Activated CD8-positive, alpha-beta T cell treated with anti-CD3 and anti-CD28 coated beads, Interleukin-2, amount 10 ng/mL, durations not matched to agents 7 days and 5 days (primary cell): ENCODE measurements at regions not wholly inside any gene's neighbourhood (a gene's known extent, or its start where the extent isn't known, plus 50 kb on each side); places are given as distances from the start of the nearest gene placed in this dataset.
"Not testable (repeated sequence)": the region's sequence is repeated elsewhere in the genome, so short reads cannot be mapped to it uniquely, and the experiment has no call there.

Experiments
- ATAC-seq: fragments of 150-1000 bp; cut with Tn5 transposase; one replicate; pipeline ENCODE4 v1.10.0; 2021; ENCODE audit warnings: moderate library complexity
- CTCF ChIA-PET: fragments of 350-600 bp; sonication (Branson Sonifier 250); formaldehyde crosslinking; loops from one replicate; lab custom pipeline; 2021; ENCODE audit warnings: antibody characterized with exemption; lab: Charles Lee
- POLR2A ChIA-PET: fragments of 350-600 bp; sonication (Branson Sonifier 250); formaldehyde crosslinking; loops from one replicate; lab custom pipeline; 2021; ENCODE audit warnings: antibody characterized with exemption; lab: Charles Lee
- DNase-seq: peaks from one replicate; pipeline ENCODE4 v3.0.0-alpha.2; 2020
- H3K27ac Mint-ChIP-seq: one replicate; pipeline ENCODE4 v1.8.0; 2021; ENCODE audit warnings: mild to moderate bottlenecking, mixed read lengths
- H3K27me3 Mint-ChIP-seq: one replicate; pipeline ENCODE4 v1.8.0; 2021; ENCODE audit warnings: low read depth, mixed read lengths
- H3K36me3 Mint-ChIP-seq: one replicate; pipeline ENCODE4 v1.8.0; 2021; ENCODE audit warnings: low read depth, mixed read lengths
- H3K4me1 Mint-ChIP-seq: one replicate; pipeline ENCODE4 v1.8.0; 2021; ENCODE audit warnings: low read depth, mixed read lengths
- H3K4me3 Mint-ChIP-seq: one replicate; pipeline ENCODE4 v1.8.0; 2021; ENCODE audit warnings: mild to moderate bottlenecking, mixed read lengths
- H3K9me3 Mint-ChIP-seq: one replicate; pipeline ENCODE4 v1.8.0; 2022; ENCODE audit warnings: mixed read lengths; ENCODE audit not compliant: insufficient read depth

- ATAC-seq (no peak), DNase-seq (no peak)
Observed at GRCh38 chr7:37578350-37578749, 105.2 kb upstream of the GPR141 start.

GRCh38 chr7:37580376-37580775 is 103.2 kb upstream of the GPR141 start:
- peaks cover 15% of the 10 kb centered on the region for H3K27me3 Mint-ChIP-seq
- DNase-seq (no peak), ATAC-seq (no peak)
- no peaks in the 10 kb centered on the region for H3K9me3 Mint-ChIP-seq
- ChIA-PET POLR2A (no interaction called here), CTCF (no interaction called here)
- H3K27ac Mint-ChIP-seq: no peak overlapping the region
- H3K4me1 Mint-ChIP-seq: no peaks in the 10 kb centered on the region
- no peak overlapping the region for H3K4me3 Mint-ChIP-seq
- H3K36me3 Mint-ChIP-seq: no peaks in the 10 kb centered on the region

More at GRCh38 chr7:37578350-37578749, 105.2 kb upstream of the GPR141 start:
- Mint-ChIP-seq H3K4me3 (no peak overlapping the region), H3K9me3 (no peaks in the 10 kb centered on the region), H3K4me1 (no peaks in the 10 kb centered on the region), H3K27ac (no peak overlapping the region), H3K36me3 (no peaks in the 10 kb centered on the region), H3K27me3 (peaks cover 18% of the 10 kb centered on the region)
- ChIA-PET POLR2A (no interaction called here), CTCF (interaction anchor here (1.0 kb wide), 1 partner anchor 19 kb away, joined by 3 read pairs; no protein-coding TSS in a partner anchor)

GRCh38 chr7:37584651-37585463 is 98.7 kb upstream of the GPR141 start:
- POLR2A ChIA-PET: interaction anchor here (0.6 kb wide), 1 partner anchor 1455 kb away, joined by 4 read pairs; no protein-coding TSS in a partner anchor
- DNase-seq, H3K4me1 Mint-ChIP-seq, H3K36me3 Mint-ChIP-seq, ATAC-seq, H3K4me3 Mint-ChIP-seq, H3K27ac Mint-ChIP-seq, CTCF ChIA-PET, H3K9me3 Mint-ChIP-seq: not testable (repeated sequence)
- H3K27me3 Mint-ChIP-seq: peaks cover 17% of the 10 kb centered on the region

- ChIA-PET CTCF (no interaction called here), POLR2A (no interaction called here)
- Mint-ChIP-seq H3K27ac (no peak overlapping the region), H3K27me3 (peaks cover 14% of the 10 kb centered on the region), H3K4me1 (no peaks in the 10 kb centered on the region), H3K36me3 (no peaks in the 10 kb centered on the region), H3K9me3 (no peaks in the 10 kb centered on the region), H3K4me3 (no peak overlapping the region)
- DNase-seq (no peak), ATAC-seq (no peak)
Observed at GRCh38 chr7:37590824-37591223, 92.7 kb upstream of the GPR141 start.

- H3K27me3 Mint-ChIP-seq: peaks cover 18% of the 10 kb centered on the region
- CTCF ChIA-PET: no interaction called here
- no peak for DNase-seq
- H3K4me1 Mint-ChIP-seq: no peaks in the 10 kb centered on the region
- ATAC-seq: no peak
- POLR2A ChIA-PET: no interaction called here
- no peaks in the 10 kb centered on the region for H3K36me3 Mint-ChIP-seq
- no peaks in the 10 kb centered on the region for H3K9me3 Mint-ChIP-seq
- H3K4me3 Mint-ChIP-seq: no peak overlapping the region
- no peak overlapping the region for H3K27ac Mint-ChIP-seq
Observed at GRCh38 chr7:37592366-37592765, 91.2 kb upstream of the GPR141 start.

- Mint-ChIP-seq H3K27ac (no peak overlapping the region), H3K4me3 (no peak overlapping the region), H3K4me1 (no peaks in the 10 kb centered on the region), H3K9me3 (no peaks in the 10 kb centered on the region), H3K36me3 (no peaks in the 10 kb centered on the region), H3K27me3 (peaks cover 14% of the 10 kb centered on the region)
- DNase-seq (no peak), ATAC-seq (no peak)
- ChIA-PET CTCF (no interaction called here), POLR2A (no interaction called here)
Observed at GRCh38 chr7:37594602-37595001, 89.0 kb upstream of the GPR141 start.

- no peak overlapping the region for H3K27ac Mint-ChIP-seq
- H3K27me3 Mint-ChIP-seq: peaks cover 6% of the 10 kb centered on the region
- ATAC-seq (no peak), DNase-seq (no peak)
- CTCF ChIA-PET: no interaction called here
- no peaks in the 10 kb centered on the region for H3K4me1 Mint-ChIP-seq
- no peaks in the 10 kb centered on the region for H3K36me3 Mint-ChIP-seq
- H3K9me3 Mint-ChIP-seq: no peaks in the 10 kb centered on the region
- H3K4me3 Mint-ChIP-seq: no peak overlapping the region
- POLR2A ChIA-PET: no interaction called here
Observed at GRCh38 chr7:37598824-37599223, 84.7 kb upstream of the GPR141 start.

GRCh38 chr7:37601321-37601720 is 82.2 kb upstream of the GPR141 start:
- H3K27ac Mint-ChIP-seq: no peak overlapping the region
- H3K4me1 Mint-ChIP-seq: no peaks in the 10 kb centered on the region
- H3K27me3 Mint-ChIP-seq: peaks cover 7% of the 10 kb centered on the region
- H3K36me3 Mint-ChIP-seq: no peaks in the 10 kb centered on the region
- no peaks in the 10 kb centered on the region for H3K9me3 Mint-ChIP-seq
- DNase-seq (no peak), ATAC-seq (no peak)
- POLR2A ChIA-PET: no interaction called here
- CTCF ChIA-PET: no interaction called here
- H3K4me3 Mint-ChIP-seq: no peak overlapping the region

GRCh38 chr7:37604078-37604477 is 79.5 kb upstream of the GPR141 start:
- ATAC-seq (no peak), DNase-seq (no peak)
- ChIA-PET CTCF (no interaction called here), POLR2A (no interaction called here)
- no peaks in the 10 kb centered on the region for H3K9me3 Mint-ChIP-seq
- H3K27me3 Mint-ChIP-seq: peaks cover 5% of the 10 kb centered on the region
- H3K4me3 Mint-ChIP-seq: no peak overlapping the region
- no peaks in the 10 kb centered on the region for H3K4me1 Mint-ChIP-seq
- no peak overlapping the region for H3K27ac Mint-ChIP-seq
- no peaks in the 10 kb centered on the region for H3K36me3 Mint-ChIP-seq

GRCh38 chr7:37617406-37617805 is 66.2 kb upstream of the GPR141 start:
- POLR2A ChIA-PET, H3K36me3 Mint-ChIP-seq: not testable (repeated sequence)

GRCh38 chr7:37633048-37633447 is 50.5 kb upstream of the GPR141 start:
- H3K36me3 Mint-ChIP-seq: no peaks in the 10 kb centered on the region
- H3K27me3 Mint-ChIP-seq: peaks cover 18% of the 10 kb centered on the region
- no peak overlapping the region for H3K27ac Mint-ChIP-seq
- ChIA-PET POLR2A (no interaction called here), CTCF (no interaction called here)
- no peaks in the 10 kb centered on the region for H3K9me3 Mint-ChIP-seq
- DNase-seq (no peak), ATAC-seq (no peak)
- peaks cover 7% of the 10 kb centered on the region for H3K4me1 Mint-ChIP-seq
- H3K4me3 Mint-ChIP-seq: no peak overlapping the region

More at GRCh38 chr7:37617406-37617805, 66.2 kb upstream of the GPR141 start:
- CTCF ChIA-PET, H3K4me3 Mint-ChIP-seq, H3K27ac Mint-ChIP-seq, DNase-seq, H3K27me3 Mint-ChIP-seq, H3K4me1 Mint-ChIP-seq, ATAC-seq, H3K9me3 Mint-ChIP-seq: not testable (repeated sequence)
